ENCODE measurements at regions not wholly inside any gene's neighbourhood (a gene's known extent, or its start where the extent isn't known, plus 50 kb on each side); places are given as distances from the start of the nearest gene placed in this dataset.

- TF ChIP-seq SAP30 (IDR thresholded peaks at IDR 0.05; ENCODE audit: insufficient read depth, insufficient replicate concordance, low read length) (no peak), SUZ12 (IDR thresholded peaks at IDR 0.05; ENCODE audit: low read length) (no peak)
Measured at GRCh38 chr22:23481369-23481768, 98.7 kb downstream of the IGLL1 start (continued).

All from H1 (cell line).